Cardiac septum (tissue), 1 donor: ENCODE measurements at regions not wholly inside any gene's neighbourhood (a gene's known extent, or its start where the extent isn't known, plus 50 kb on each side); places are given as distances from the start of the nearest gene placed in this dataset.
"Not testable (repeated sequence)": the region's sequence is repeated elsewhere in the genome, so short reads cannot be mapped to it uniquely, and the experiment has no call there.

Source experiments
- DNase-seq: peaks from one replicate; pipeline ENCODE4 v3.0.0-alpha.2; 2020; ENCODE audit warnings: low spot score
- intact Hi-C: fragments of 100-400 bp; cut with DNase I; formaldehyde crosslinking; loops from one replicate; pipeline ENCODE4 v1.14.0; 2022
- donor health status: DM: no; HTN: no; CAD: no.

- intact Hi-C loops = no loop called here
- DNase-seq = no peak
These were observed 192.7 kb downstream of the SPRY1 start for GRCh38 chr4:123589301-123589700.

GRCh38 chr4:123591875-123592274, 195.3 kb downstream of the SPRY1 start:
- no peak for DNase-seq
- intact Hi-C loops = no loop called here

GRCh38 chr4:123593655-123594054, 197.1 kb downstream of the SPRY1 start:
- intact Hi-C loops = no loop called here

GRCh38 chr4:123596805-123597204, 200.2 kb downstream of the SPRY1 start:
- DNase-seq = no peak
- intact Hi-C loops = no loop called here

More at GRCh38 chr4:123593655-123594054, 197.1 kb downstream of the SPRY1 start:
- DNase-seq = no peak

- intact Hi-C loops = no loop called here
- no peak for DNase-seq
These were observed 201.0 kb downstream of the SPRY1 start for GRCh38 chr4:123597586-123597985.

GRCh38 chr4:123598331-123598730, 201.7 kb downstream of the SPRY1 start:
- DNase-seq = no peak
- intact Hi-C loops = no loop called here

- intact Hi-C loops = no loop called here
- no peak for DNase-seq
These were observed 202.7 kb downstream of the SPRY1 start for GRCh38 chr4:123599061-123599919.

- DNase-seq = peak; percentile 80
- intact Hi-C loops = no loop called here
These were observed 203.6 kb downstream of the SPRY1 start for GRCh38 chr4:123599920-123600810.

GRCh38 chr4:123600987-123601904, 204.7 kb downstream of the SPRY1 start:
- intact Hi-C loops = no loop called here
- no peak for DNase-seq

GRCh38 chr4:123602007-123602406, 205.4 kb downstream of the SPRY1 start:
- intact Hi-C loops = no loop called here
- no peak for DNase-seq

GRCh38 chr4:123603165-123603564, 206.6 kb downstream of the SPRY1 start:
- no peak for DNase-seq
- intact Hi-C loops = no loop called here

GRCh38 chr4:123605797-123606196, 209.2 kb downstream of the SPRY1 start:
- intact Hi-C loops, DNase-seq: not testable (repeated sequence)

- intact Hi-C loops = no loop called here
- no peak for DNase-seq
These were observed 209.7 kb downstream of the SPRY1 start for GRCh38 chr4:123606336-123606735.

- DNase-seq = no peak
- intact Hi-C loops = no loop called here
These were observed 210.4 kb downstream of the SPRY1 start for GRCh38 chr4:123606946-123607542.

GRCh38 chr4:123609829-123610228, 213.2 kb downstream of the SPRY1 start:
- intact Hi-C loops = no loop called here
- DNase-seq = no peak

GRCh38 chr4:123613586-123614344, 217.2 kb downstream of the SPRY1 start:
- intact Hi-C loops = no loop called here
- no peak for DNase-seq

- intact Hi-C loops = no loop called here
- no peak for DNase-seq
These were observed 219.3 kb downstream of the SPRY1 start for GRCh38 chr4:123615901-123616300.

- peak; percentile 80 for DNase-seq
- intact Hi-C loops = no loop called here
These were observed 220.4 kb downstream of the SPRY1 start for GRCh38 chr4:123616951-123617461.
